ENCODE measurements at regions not wholly inside any gene's neighbourhood (a gene's known extent, or its start where the extent isn't known, plus 50 kb on each side); places are given as distances from the start of the nearest gene placed in this dataset.

- TF ChIP-seq POLR2AphosphoS5 (IDR thresholded peaks at IDR 0.05; ENCODE audit: low read depth, low read length) (no peak), POLR2A (IDR thresholded peaks at IDR 0.05; ENCODE audit: low read depth, low read length) (no peak), TAF1 (IDR thresholded peaks at IDR 0.05; ENCODE audit: low read depth, low read length) (no peak)
These were observed 116.5 kb upstream of the LRIG1 start for GRCh38 chr3:66617351-66617750.
